ENCODE measurements at regions not wholly inside any gene's neighbourhood (a gene's known extent, or its start where the extent isn't known, plus 50 kb on each side); places are given as distances from the start of the nearest gene placed in this dataset.

GRCh38 chr6:126812651-126813050 is 305.8 kb upstream of the RSPO3 start:
- Histone ChIP-seq H3K9me2 (ENCODE audit: insufficient read depth, low read length) (no peaks in the 10 kb centered on the region), H3K4me1 (ENCODE audit: insufficient read depth, low read length, poor library complexity, severe bottlenecking) (no peaks in the 10 kb centered on the region), H3K9me3 (ENCODE audit: low read length) (no peaks in the 10 kb centered on the region), H3K4me3 (ENCODE audit: low read depth, low read length, poor library complexity, severe bottlenecking) (no peak overlapping the region), H3K27ac (ENCODE audit: low read depth, low read length, poor library complexity, severe bottlenecking) (no peak overlapping the region), H3K4me2 (ENCODE audit: low read length) (no peak overlapping the region), H3K79me2 (ENCODE audit: insufficient read depth, low read depth, low read length) (no peaks in the 10 kb centered on the region), H2AFZ (ENCODE audit: low read length) (no peak overlapping the region), H4K20me1 (ENCODE audit: insufficient read depth, low read length) (no peaks in the 10 kb centered on the region), H3K36me3 (ENCODE audit: insufficient read depth, low read length) (no peaks in the 10 kb centered on the region)
- intact Hi-C loops (cut with micrococcal nuclease; ENCODE audit: unreplicated experiment): no loop called here
- no TSS peak for BruUV-seq (replicated peaks)
- POLR2A ChIA-PET: interaction anchor here (0.6 to 0.7 kb wide), 5 partner anchors 16 to 1879 kb away, joined by 3 to 7 read pairs (median 3); no protein-coding TSS in a partner anchor
- no peak for TF ChIP-seq CTCF (conservative IDR thresholded peaks at IDR 0.05; ENCODE audit: low read length)
- no peak for DNase-seq (ENCODE audit: low spot score)
- CTCF ChIA-PET (ENCODE audit: unreplicated experiment): no interaction called here

- POLR2A ChIA-PET: interaction anchor here (1.5 kb wide), 1 partner anchor 20 kb away, joined by 4 read pairs; no protein-coding TSS in a partner anchor
- Histone ChIP-seq H4K20me1 (ENCODE audit: insufficient read depth, low read length) (no peaks in the 10 kb centered on the region), H3K9me2 (ENCODE audit: insufficient read depth, low read length) (no peaks in the 10 kb centered on the region), H2AFZ (ENCODE audit: low read length) (no peak overlapping the region), H3K79me2 (ENCODE audit: insufficient read depth, low read depth, low read length) (no peaks in the 10 kb centered on the region), H3K27ac (ENCODE audit: low read depth, low read length, poor library complexity, severe bottlenecking) (no peak overlapping the region), H3K4me1 (ENCODE audit: insufficient read depth, low read length, poor library complexity, severe bottlenecking) (no peaks in the 10 kb centered on the region), H3K4me3 (ENCODE audit: low read depth, low read length, poor library complexity, severe bottlenecking) (no peak overlapping the region), H3K36me3 (ENCODE audit: insufficient read depth, low read length) (no peaks in the 10 kb centered on the region), H3K4me2 (ENCODE audit: low read length) (no peak overlapping the region), H3K9me3 (ENCODE audit: low read length) (no peaks in the 10 kb centered on the region)
- no TSS peak for BruUV-seq (replicated peaks)
- intact Hi-C loops (cut with micrococcal nuclease; ENCODE audit: unreplicated experiment): no loop called here
- CTCF ChIA-PET (ENCODE audit: unreplicated experiment): no interaction called here
- TF ChIP-seq CTCF (conservative IDR thresholded peaks at IDR 0.05; ENCODE audit: low read length) (no peak), EZH2phosphoT487 (IDR thresholded peaks at IDR 0.05; ENCODE audit: borderline replicate concordance, low read depth, low read length) (no peak)
- no peak for DNase-seq (ENCODE audit: low spot score)
These were observed 297.8 kb upstream of the RSPO3 start for GRCh38 chr6:126820634-126821033.

- BruUV-seq (replicated peaks): no TSS peak
- H3K9me3 ChIP-seq (ENCODE audit: low read length): no peaks in the 10 kb centered on the region
- no peak for DNase-seq (ENCODE audit: low spot score)
- no peaks in the 10 kb centered on the region for H3K9me2 ChIP-seq (ENCODE audit: insufficient read depth, low read length)
- no peak overlapping the region for H3K27ac ChIP-seq (ENCODE audit: low read depth, low read length, poor library complexity, severe bottlenecking)
- H3K36me3 ChIP-seq (ENCODE audit: insufficient read depth, low read length): no peaks in the 10 kb centered on the region
- POLR2A ChIA-PET: interaction anchor here (0.5 to 1.5 kb wide), 5 partner anchors 8 to 191 kb away, joined by 3 to 4 read pairs (median 3); no protein-coding TSS in a partner anchor
- H4K20me1 ChIP-seq (ENCODE audit: insufficient read depth, low read length): no peaks in the 10 kb centered on the region
- no peaks in the 10 kb centered on the region for H3K79me2 ChIP-seq (ENCODE audit: insufficient read depth, low read depth, low read length)
- no peaks in the 10 kb centered on the region for H3K4me1 ChIP-seq (ENCODE audit: insufficient read depth, low read length, poor library complexity, severe bottlenecking)
- H3K4me2 ChIP-seq (ENCODE audit: low read length): no peak overlapping the region
- CTCF ChIA-PET (ENCODE audit: unreplicated experiment): no interaction called here
- H3K4me3 ChIP-seq (ENCODE audit: low read depth, low read length, poor library complexity, severe bottlenecking): no peak overlapping the region
- intact Hi-C loops (cut with micrococcal nuclease; ENCODE audit: unreplicated experiment): no loop called here
- TF ChIP-seq CTCF (conservative IDR thresholded peaks at IDR 0.05; ENCODE audit: low read length) (no peak), EZH2phosphoT487 (IDR thresholded peaks at IDR 0.05; ENCODE audit: borderline replicate concordance, low read depth, low read length) (no peak)
- H2AFZ ChIP-seq (ENCODE audit: low read length): no peak overlapping the region
These were observed 296.8 kb upstream of the RSPO3 start for GRCh38 chr6:126821706-126822105.
